Suprapubic skin (tissue), 4 donors: ENCODE measurements at regions not wholly inside any gene's neighbourhood (a gene's known extent, or its start where the extent isn't known, plus 50 kb on each side); places are given as distances from the start of the nearest gene placed in this dataset.
A peak's percentile ranks its signal among the peaks of the same experiment; 100 is the strongest.

Experiments used
- DNase-seq, 2 donors: peaks; one replicate each; pipeline ENCODE4 v3.0.0-alpha.2; 2019; ENCODE audit warnings: low spot score in 2 of 2
- H3K27ac ChIP-seq: fragments of 200-600 bp; sonication (generic); one replicate; pipeline ENCODE4 v1.5.1; 2019
- H3K27me3 ChIP-seq: fragments of 200-600 bp; sonication (generic); one replicate; pipeline ENCODE4 v1.5.1; 2019
- H3K36me3 ChIP-seq: fragments of 200-600 bp; sonication (generic); one replicate; pipeline ENCODE4 v1.5.1; 2019
- H3K4me1 ChIP-seq: fragments of 200-600 bp; sonication (generic); one replicate; pipeline ENCODE4 v1.5.1; 2019
- H3K4me3 ChIP-seq: fragments of 200-600 bp; sonication (generic); one replicate; pipeline ENCODE4 v1.5.1; 2019; ENCODE audit warnings: mild to moderate bottlenecking
- H3K9me3 ChIP-seq: fragments of 200-600 bp; sonication (generic); one replicate; pipeline ENCODE4 v1.5.1; 2019
- CTCF ChIP-seq, 2 donors: fragments of 200-600 bp in 1 of 2; fragments of 450-650 bp in 1 of 2; sonication (generic) in 1 of 2; IDR thresholded peaks; one replicate each; pipeline ENCODE4 v1.5.1; 2016 to 2019; ENCODE audit warnings: antibody characterized with exemption in 2 of 2, mild to moderate bottlenecking in 1 of 2, moderate library complexity in 1 of 2
- EP300 ChIP-seq: sonication (generic); formaldehyde crosslinking; IDR thresholded peaks from one replicate; pipeline ENCODE4 v1.6.1; 2017; ENCODE audit warnings: antibody characterized with exemption
- POLR2A ChIP-seq, 2 donors: fragments of 450-650 bp; IDR thresholded peaks; one replicate each; pipeline ENCODE4 v1.6.1; 2017; ENCODE audit warnings: antibody characterized with exemption in 2 of 2, mild to moderate bottlenecking in 2 of 2, moderate library complexity in 2 of 2
- POLR2AphosphoS5 ChIP-seq, 3 donors: sonication (generic); formaldehyde crosslinking; IDR thresholded peaks; one replicate each; pipeline ENCODE4 v1.6.1; 2017; ENCODE audit warnings: antibody characterized with exemption in 3 of 3
- WGBS: methylation state at CpG from one replicate; pipeline ENCODE4 v1.1.5; 2018; 5-methylcytosine and 5-hydroxymethylcytosine counted together

- no peak overlapping the region for H3K27ac ChIP-seq
- H3K27me3 ChIP-seq, result peaks cover 11% of the 10 kb centered on the region
- no peaks in the 10 kb centered on the region for H3K36me3 ChIP-seq
- peaks cover 14% of the 10 kb centered on the region for H3K4me1 ChIP-seq
- 40% methylated on average over 1 of the region's 1 CpG for WGBS
- DNase-seq, result no peak
- no peak for TF ChIP-seq EP300
- no peak for TF ChIP-seq POLR2AphosphoS5 (IDR thresholded peaks at IDR 0.05)
- TF ChIP-seq POLR2A (IDR thresholded peaks at IDR 0.05), result no peak
- no peak for TF ChIP-seq CTCF (IDR thresholded peaks at IDR 0.05)
- H3K4me3 ChIP-seq, result no peak overlapping the region
- no peaks in the 10 kb centered on the region for H3K9me3 ChIP-seq
Observed at GRCh38 chr10:8297959-8298358, 243.5 kb downstream of the GATA3 start.

- DNase-seq, result no peak
- H3K36me3 ChIP-seq, result no peaks in the 10 kb centered on the region
- TF ChIP-seq CTCF (IDR thresholded peaks at IDR 0.05), result no peak
- no peak for TF ChIP-seq EP300
- no peak for TF ChIP-seq POLR2A (IDR thresholded peaks at IDR 0.05)
- TF ChIP-seq POLR2AphosphoS5 (IDR thresholded peaks at IDR 0.05), result no peak
- WGBS, result 59% methylated on average over 16 of the region's 16 CpGs
- H3K4me1 ChIP-seq, result peaks cover 14% of the 10 kb centered on the region
- peaks cover 11% of the 10 kb centered on the region for H3K27me3 ChIP-seq
- no peak overlapping the region for H3K27ac ChIP-seq
- H3K4me3 ChIP-seq, result no peak overlapping the region
- no peaks in the 10 kb centered on the region for H3K9me3 ChIP-seq
Observed at GRCh38 chr10:8298896-8299570, 244.5 kb downstream of the GATA3 start.

- H3K4me1 ChIP-seq, result peaks cover 14% of the 10 kb centered on the region
- H3K27ac ChIP-seq, result peak overlapping the region; percentile 79
- DNase-seq, result no peak
- H3K4me3 ChIP-seq, result no peak overlapping the region
- no peak for TF ChIP-seq POLR2A (IDR thresholded peaks at IDR 0.05)
- TF ChIP-seq EP300, result no peak
- no peak for TF ChIP-seq CTCF (IDR thresholded peaks at IDR 0.05)
- no peak for TF ChIP-seq POLR2AphosphoS5 (IDR thresholded peaks at IDR 0.05)
- H3K9me3 ChIP-seq, result no peaks in the 10 kb centered on the region
- 35% methylated on average over 5 of the region's 5 CpGs for WGBS
- H3K27me3 ChIP-seq, result peaks cover 11% of the 10 kb centered on the region
- no peaks in the 10 kb centered on the region for H3K36me3 ChIP-seq
Observed at GRCh38 chr10:8300925-8301324, 246.4 kb downstream of the GATA3 start.

- TF ChIP-seq POLR2AphosphoS5 (IDR thresholded peaks at IDR 0.05), result no peak
- no peak for TF ChIP-seq CTCF (IDR thresholded peaks at IDR 0.05)
- TF ChIP-seq EP300, result no peak
- no peak for TF ChIP-seq POLR2A (IDR thresholded peaks at IDR 0.05)
- peaks cover 14% of the 10 kb centered on the region for H3K4me1 ChIP-seq
- peaks cover 11% of the 10 kb centered on the region for H3K27me3 ChIP-seq
- H3K36me3 ChIP-seq, result no peaks in the 10 kb centered on the region
- 40% methylated on average over 2 of the region's 2 CpGs for WGBS
- H3K9me3 ChIP-seq, result no peaks in the 10 kb centered on the region
- no peak overlapping the region for H3K4me3 ChIP-seq
- no peak for DNase-seq
- H3K27ac ChIP-seq, result peak overlapping the region; percentile 79
Observed at GRCh38 chr10:8301333-8301732, 246.8 kb downstream of the GATA3 start.

GRCh38 chr10:8301831-8302230 is 247.3 kb downstream of the GATA3 start:
- Histone ChIP-seq H3K27ac (peak overlapping the region; percentile 79), H3K27me3 (peaks cover 6% of the 10 kb centered on the region), H3K4me1 (peaks cover 14% of the 10 kb centered on the region), H3K36me3 (no peaks in the 10 kb centered on the region), H3K9me3 (no peaks in the 10 kb centered on the region), H3K4me3 (no peak overlapping the region)
- TF ChIP-seq POLR2AphosphoS5 (IDR thresholded peaks at IDR 0.05) (no peak), CTCF (IDR thresholded peaks at IDR 0.05) (no peak), POLR2A (IDR thresholded peaks at IDR 0.05) (no peak), EP300 (no peak)
- WGBS, result 42% methylated on average over 4 of the region's 4 CpGs
- no peak for DNase-seq
